ENCODE measurements at regions not wholly inside any gene's neighbourhood (a gene's known extent, or its start where the extent isn't known, plus 50 kb on each side); places are given as distances from the start of the nearest gene placed in this dataset.

DNA sequence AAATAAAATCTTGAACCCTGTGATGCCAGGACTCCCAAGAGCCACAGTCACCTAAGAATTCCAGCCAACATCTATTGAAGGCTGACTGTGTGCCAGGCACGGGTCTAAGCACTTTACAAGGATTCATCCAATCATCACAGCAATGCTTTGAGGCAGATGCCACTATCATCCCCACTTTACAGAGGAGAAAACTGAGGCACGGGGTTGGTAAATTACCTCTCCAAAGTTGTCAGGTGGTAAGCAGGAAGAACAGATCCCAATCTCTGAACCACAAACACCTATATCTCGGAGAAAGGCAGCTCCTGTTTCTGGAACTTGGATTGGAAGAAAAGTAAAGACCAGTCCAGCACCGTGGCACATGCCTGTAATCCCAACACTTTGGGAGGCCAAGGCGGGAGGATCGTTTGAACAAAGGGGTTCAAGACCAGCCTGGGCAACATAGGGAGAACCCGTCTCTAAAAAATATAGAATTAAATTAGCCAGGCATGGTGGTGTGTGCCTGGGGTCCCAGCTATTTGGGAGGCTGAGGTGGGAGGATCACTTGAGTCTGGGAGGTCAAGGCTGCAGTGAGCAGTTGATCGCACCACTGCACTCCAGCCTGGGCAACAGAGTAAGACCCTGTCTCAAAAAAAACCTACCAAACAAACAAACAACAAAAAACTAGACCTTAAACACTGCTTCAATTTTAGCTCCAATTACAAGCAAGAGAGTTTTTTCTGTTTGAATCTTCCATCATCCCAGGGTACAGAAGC lies 60.7 kb upstream of the SIAH1 start:
- WGBS, 2 donors: 94 to 95% methylated on average over 8 of the region's 8 CpGs
- Histone ChIP-seq H3K4me1 (ENCODE audit: control insufficient read depth in 1 of 2, insufficient read depth in 2 of 2, low read length in 2 of 2) (peaks cover 0 to 4% of the 10 kb centered on the region in 2 donors), H3K36me3 (ENCODE audit: control insufficient read depth in 1 of 2, insufficient read depth in 2 of 2, low read length in 1 of 2) (no peaks in the 10 kb centered on the region), H3K27ac (ENCODE audit: low read depth in 1 of 2, low read length in 2 of 2) (no peak overlapping the region), H3K4me3 (ENCODE audit: low read length in 2 of 2) (no peak overlapping the region), H3K27me3 (ENCODE audit: control insufficient read depth in 1 of 2, insufficient read depth in 2 of 2, low read length in 1 of 2) (no peaks in the 10 kb centered on the region), H3K9me3 (ENCODE audit: control insufficient read depth, low read length) (no peaks in the 10 kb centered on the region)
- no peak for DNase-seq
- intact Hi-C loops (cut with DNase I): no loop called here
- no peak for ATAC-seq (ENCODE audit: low FRiP score)

DNA sequence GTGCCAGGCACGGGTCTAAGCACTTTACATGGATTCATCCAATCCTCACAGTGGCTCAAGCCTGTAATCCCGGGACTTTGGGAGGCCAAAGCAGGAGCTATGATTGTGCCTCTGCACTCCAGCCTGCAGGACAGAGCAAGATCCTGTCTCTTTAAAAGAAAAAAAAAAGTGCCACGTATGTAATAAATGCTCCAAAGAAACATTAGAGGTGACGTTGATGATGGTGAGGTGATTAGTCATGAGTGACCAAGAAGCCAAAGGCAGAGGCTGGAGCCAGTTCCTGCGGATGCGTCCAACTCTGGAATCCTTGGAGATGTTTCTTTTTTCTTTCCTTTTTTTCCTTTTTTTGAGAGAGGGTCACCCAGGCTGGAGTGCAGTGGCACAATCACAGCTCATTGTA lies 59.4 kb upstream of the SIAH1 start:
- peak overlapping the region in 1 of 2 donors; percentile 87 for H3K27ac ChIP-seq (ENCODE audit: low read depth in 1 of 2, low read length in 2 of 2)
- no peak overlapping the region for H3K4me3 ChIP-seq (ENCODE audit: low read length in 2 of 2)

DNA sequence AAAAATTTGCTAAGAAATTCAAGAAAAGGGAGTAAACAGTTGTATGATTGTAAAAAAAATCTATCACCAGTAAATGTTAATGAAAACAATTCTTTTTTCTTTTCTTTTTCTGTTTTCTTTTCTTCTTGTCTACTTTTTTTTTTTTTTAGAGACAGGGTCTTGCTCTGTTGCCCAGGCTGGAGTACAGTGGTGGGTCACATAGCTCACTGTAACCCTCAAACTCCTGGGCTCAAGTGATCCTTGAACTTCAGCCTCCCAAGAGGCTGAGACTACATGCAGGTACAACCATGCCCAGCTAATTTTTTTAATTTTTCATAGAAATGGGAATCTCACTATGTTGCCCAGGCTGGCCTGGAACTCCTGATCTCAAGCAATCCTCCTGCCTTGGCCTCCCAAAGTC lies 57.2 kb upstream of the SIAH1 start:
- Histone ChIP-seq H3K9me3 (ENCODE audit: control insufficient read depth, low read length) (no peaks in the 10 kb centered on the region), H3K27ac (ENCODE audit: low read depth in 1 of 2, low read length in 2 of 2) (no peak overlapping the region), H3K4me1 (ENCODE audit: control insufficient read depth in 1 of 2, insufficient read depth in 2 of 2, low read length in 2 of 2) (peaks cover 0 to 4% of the 10 kb centered on the region in 2 donors), H3K4me3 (ENCODE audit: low read length in 2 of 2) (no peak overlapping the region), H3K36me3 (ENCODE audit: control insufficient read depth in 1 of 2, insufficient read depth in 2 of 2, low read length in 1 of 2) (no peaks in the 10 kb centered on the region), H3K27me3 (ENCODE audit: control insufficient read depth in 1 of 2, insufficient read depth in 2 of 2, low read length in 1 of 2) (no peaks in the 10 kb centered on the region)
- intact Hi-C loops (cut with DNase I): loop anchor here in 1 of 2 donors (5.0 kb wide), 1 partner anchor 55 kb away; the partner anchor contains the start of gene SIAH1
- ATAC-seq (ENCODE audit: low FRiP score) (no peak), DNase-seq (no peak)

More for the DNA sequence above, 59.4 kb upstream of the SIAH1 start:
- DNase-seq (peak in 1 of 2 donors; percentile 68), ATAC-seq (ENCODE audit: low FRiP score) (peak; percentile 80)
- no peaks in the 10 kb centered on the region for H3K36me3 ChIP-seq (ENCODE audit: control insufficient read depth in 1 of 2, insufficient read depth in 2 of 2, low read length in 1 of 2)
- intact Hi-C loops (cut with DNase I): loop anchor here in 1 of 2 donors (5.0 kb wide), 1 partner anchor 57 kb away; the partner anchor contains the start of gene SIAH1
- no peaks in the 10 kb centered on the region for H3K9me3 ChIP-seq (ENCODE audit: control insufficient read depth, low read length)
- WGBS, 2 donors: 29 to 30% methylated on average over 6 of the region's 6 CpGs
- peaks cover 0 to 4% of the 10 kb centered on the region in 2 donors for H3K4me1 ChIP-seq (ENCODE audit: control insufficient read depth in 1 of 2, insufficient read depth in 2 of 2, low read length in 2 of 2)
- no peaks in the 10 kb centered on the region for H3K27me3 ChIP-seq (ENCODE audit: control insufficient read depth in 1 of 2, insufficient read depth in 2 of 2, low read length in 1 of 2)

GRCh38 chr16:48441863-48442279 lies 56.7 kb upstream of the SIAH1 start:
- WGBS, 2 donors: 82 to 84% methylated on average over 5 of the region's 5 CpGs
- Histone ChIP-seq H3K27me3 (ENCODE audit: control insufficient read depth in 1 of 2, insufficient read depth in 2 of 2, low read length in 1 of 2) (no peaks in the 10 kb centered on the region), H3K4me3 (ENCODE audit: low read length in 2 of 2) (no peak overlapping the region), H3K9me3 (ENCODE audit: control insufficient read depth, low read length) (no peaks in the 10 kb centered on the region), H3K4me1 (ENCODE audit: control insufficient read depth in 1 of 2, insufficient read depth in 2 of 2, low read length in 2 of 2) (peaks cover 0 to 4% of the 10 kb centered on the region in 2 donors), H3K36me3 (ENCODE audit: control insufficient read depth in 1 of 2, insufficient read depth in 2 of 2, low read length in 1 of 2) (no peaks in the 10 kb centered on the region), H3K27ac (ENCODE audit: low read depth in 1 of 2, low read length in 2 of 2) (no peak overlapping the region)
- intact Hi-C loops (cut with DNase I): loop anchor here in 1 of 2 donors (5.0 kb wide), 1 partner anchor 55 kb away; the partner anchor contains the start of gene SIAH1
- DNase-seq (no peak), ATAC-seq (ENCODE audit: low FRiP score) (no peak)

DNA sequence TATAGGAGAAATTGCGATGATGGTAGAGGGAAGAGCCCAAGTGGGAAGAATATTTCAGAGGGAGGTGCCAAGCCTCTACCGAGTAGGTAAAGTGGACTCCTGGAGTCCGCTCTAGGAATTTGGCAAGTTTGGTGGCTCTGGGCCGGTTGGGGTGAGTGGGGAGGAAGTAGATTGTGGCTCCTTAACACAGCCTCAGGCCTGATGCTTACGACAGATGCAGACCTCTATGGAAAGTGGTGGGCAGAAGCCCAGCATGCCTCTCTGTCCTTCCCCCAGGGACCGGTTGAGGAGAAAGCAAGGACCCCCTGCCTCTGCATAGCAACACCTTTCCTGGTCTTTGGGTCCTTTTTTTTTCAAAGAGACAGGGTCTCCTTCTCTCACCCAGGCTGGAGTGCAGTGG lies 55.9 kb upstream of the SIAH1 start:
- WGBS, 2 donors: 90 to 93% methylated on average over 6 of the region's 6 CpGs
- intact Hi-C loops (cut with DNase I): loop anchor here in 1 of 2 donors (5.0 kb wide), 1 partner anchor 54 kb away; the partner anchor contains the start of gene SIAH1
- Histone ChIP-seq H3K36me3 (ENCODE audit: control insufficient read depth in 1 of 2, insufficient read depth in 2 of 2, low read length in 1 of 2) (no peaks in the 10 kb centered on the region), H3K4me3 (ENCODE audit: low read length in 2 of 2) (no peak overlapping the region), H3K4me1 (ENCODE audit: control insufficient read depth in 1 of 2, insufficient read depth in 2 of 2, low read length in 2 of 2) (peaks cover 0 to 4% of the 10 kb centered on the region in 2 donors), H3K27me3 (ENCODE audit: control insufficient read depth in 1 of 2, insufficient read depth in 2 of 2, low read length in 1 of 2) (no peaks in the 10 kb centered on the region), H3K27ac (ENCODE audit: low read depth in 1 of 2, low read length in 2 of 2) (no peak overlapping the region), H3K9me3 (ENCODE audit: control insufficient read depth, low read length) (no peaks in the 10 kb centered on the region)
- no peak for DNase-seq
- no peak for ATAC-seq (ENCODE audit: low FRiP score)

DNA sequence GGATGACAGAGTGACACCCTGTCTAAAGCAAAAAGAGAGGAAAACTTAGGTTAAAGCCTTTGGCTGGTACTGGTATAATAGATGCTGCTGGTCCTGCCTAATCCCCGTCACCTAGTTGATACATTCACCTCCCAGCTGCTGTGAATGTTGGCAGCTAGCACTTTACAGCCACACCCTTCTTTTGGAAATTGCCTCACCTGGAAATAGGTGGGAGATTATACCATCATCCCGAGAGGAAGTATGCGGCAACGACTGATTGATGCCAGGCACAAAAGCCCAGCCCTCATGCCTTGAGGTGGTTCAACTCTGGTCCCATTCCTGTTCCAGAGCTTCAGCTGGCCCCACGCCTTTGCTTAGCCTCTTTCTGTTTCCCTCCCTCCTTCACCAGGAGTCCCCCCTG lies 53.2 kb upstream of the SIAH1 start:
- WGBS, 2 donors: 91 to 96% methylated on average over 5 of the region's 5 CpGs

GRCh38 chr16:48435906-48436305 lies 50.7 kb upstream of the SIAH1 start:
- H3K9me3 ChIP-seq (ENCODE audit: control insufficient read depth, low read length): no peaks in the 10 kb centered on the region
- no peaks in the 10 kb centered on the region for H3K4me1 ChIP-seq (ENCODE audit: control insufficient read depth in 1 of 2, insufficient read depth in 2 of 2, low read length in 2 of 2)
- H3K27ac ChIP-seq (ENCODE audit: low read depth in 1 of 2, low read length in 2 of 2): no peak overlapping the region
- H3K27me3 ChIP-seq (ENCODE audit: control insufficient read depth in 1 of 2, insufficient read depth in 2 of 2, low read length in 1 of 2): no peaks in the 10 kb centered on the region
- ATAC-seq (ENCODE audit: low FRiP score): peak; percentile 45
- H3K36me3 ChIP-seq (ENCODE audit: control insufficient read depth in 1 of 2, insufficient read depth in 2 of 2, low read length in 1 of 2): no peaks in the 10 kb centered on the region
- DNase-seq: no peak
- H3K4me3 ChIP-seq (ENCODE audit: low read length in 2 of 2): no peak overlapping the region
- 64 to 67% methylated on average over 6 of the region's 6 CpGs for WGBS, 2 donors
- intact Hi-C loops (cut with DNase I): no loop called here

More for the DNA sequence above, 53.2 kb upstream of the SIAH1 start:
- DNase-seq (no peak), ATAC-seq (ENCODE audit: low FRiP score) (no peak)
- no peaks in the 10 kb centered on the region for H3K9me3 ChIP-seq (ENCODE audit: control insufficient read depth, low read length)
- no peak overlapping the region for H3K27ac ChIP-seq (ENCODE audit: low read depth in 1 of 2, low read length in 2 of 2)
- H3K4me1 ChIP-seq (ENCODE audit: control insufficient read depth in 1 of 2, insufficient read depth in 2 of 2, low read length in 2 of 2): no peaks in the 10 kb centered on the region
- no peak overlapping the region for H3K4me3 ChIP-seq (ENCODE audit: low read length in 2 of 2)
- H3K27me3 ChIP-seq (ENCODE audit: control insufficient read depth in 1 of 2, insufficient read depth in 2 of 2, low read length in 1 of 2): no peaks in the 10 kb centered on the region
- no peaks in the 10 kb centered on the region for H3K36me3 ChIP-seq (ENCODE audit: control insufficient read depth in 1 of 2, insufficient read depth in 2 of 2, low read length in 1 of 2)
- intact Hi-C loops (cut with DNase I): no loop called here

DNA sequence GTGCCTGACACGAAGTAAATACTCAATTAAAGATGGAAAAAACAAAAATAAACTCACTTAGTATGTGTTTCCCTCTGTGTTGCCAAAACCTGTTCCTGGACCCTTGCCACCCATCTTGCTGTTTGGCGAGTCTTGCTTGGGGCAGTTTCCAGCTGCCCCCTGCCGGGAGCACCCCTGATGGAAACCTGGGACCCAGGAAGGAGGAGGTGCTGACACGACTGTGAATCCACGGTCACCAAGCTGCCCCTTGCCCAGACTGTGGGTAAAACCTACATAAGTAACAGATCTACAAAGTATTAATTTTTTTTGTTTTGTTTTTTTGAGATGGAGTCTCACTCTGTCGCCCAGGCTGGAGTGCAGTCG lies 50.1 kb upstream of the SIAH1 start:
- 57 to 71% methylated on average over 7 of the region's 7 CpGs for WGBS, 2 donors
- ATAC-seq (ENCODE audit: low FRiP score): no peak
- no peak overlapping the region for H3K4me3 ChIP-seq (ENCODE audit: low read length in 2 of 2)
- no peaks in the 10 kb centered on the region for H3K36me3 ChIP-seq (ENCODE audit: control insufficient read depth in 1 of 2, insufficient read depth in 2 of 2, low read length in 1 of 2)
- DNase-seq: no peak
- H3K9me3 ChIP-seq (ENCODE audit: control insufficient read depth, low read length): no peaks in the 10 kb centered on the region
- H3K27ac ChIP-seq (ENCODE audit: low read depth in 1 of 2, low read length in 2 of 2): no peak overlapping the region
- no peaks in the 10 kb centered on the region for H3K27me3 ChIP-seq (ENCODE audit: control insufficient read depth in 1 of 2, insufficient read depth in 2 of 2, low read length in 1 of 2)
- no peaks in the 10 kb centered on the region for H3K4me1 ChIP-seq (ENCODE audit: control insufficient read depth in 1 of 2, insufficient read depth in 2 of 2, low read length in 2 of 2)
- intact Hi-C loops (cut with DNase I): no loop called here
